ENCODE measurements at regions not wholly inside any gene's neighbourhood (a gene's known extent, or its start where the extent isn't known, plus 50 kb on each side); places are given as distances from the start of the nearest gene placed in this dataset.
"Not testable (repeated sequence)": the region's sequence is repeated elsewhere in the genome, so short reads cannot be mapped to it uniquely, and the experiment has no call there.

DNA sequence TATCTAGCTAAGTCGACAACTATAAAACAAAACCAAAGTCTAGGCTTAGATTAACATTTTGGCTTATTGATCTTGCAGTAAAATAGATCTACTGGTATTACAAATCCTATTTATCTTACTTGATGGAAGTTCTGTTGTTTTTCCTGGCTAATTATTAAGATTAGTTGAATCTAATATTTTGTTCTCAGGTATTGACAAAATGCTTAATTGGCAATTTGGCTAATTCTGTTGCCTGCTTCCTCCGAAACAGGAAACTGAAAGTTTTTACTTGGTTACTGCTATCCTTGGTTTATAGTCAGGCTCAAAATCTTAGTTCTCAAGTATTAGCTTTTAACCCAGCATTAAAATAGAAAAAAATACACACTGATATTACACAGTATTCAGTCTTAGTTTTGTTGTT is 820.5 kb downstream of the NR2F1-AS1 start:
- no peak for DNase-seq

- no peak for DNase-seq
Observed at GRCh38 chr5:92758552-92758951, 822.5 kb downstream of the NR2F1-AS1 start.

DNA sequence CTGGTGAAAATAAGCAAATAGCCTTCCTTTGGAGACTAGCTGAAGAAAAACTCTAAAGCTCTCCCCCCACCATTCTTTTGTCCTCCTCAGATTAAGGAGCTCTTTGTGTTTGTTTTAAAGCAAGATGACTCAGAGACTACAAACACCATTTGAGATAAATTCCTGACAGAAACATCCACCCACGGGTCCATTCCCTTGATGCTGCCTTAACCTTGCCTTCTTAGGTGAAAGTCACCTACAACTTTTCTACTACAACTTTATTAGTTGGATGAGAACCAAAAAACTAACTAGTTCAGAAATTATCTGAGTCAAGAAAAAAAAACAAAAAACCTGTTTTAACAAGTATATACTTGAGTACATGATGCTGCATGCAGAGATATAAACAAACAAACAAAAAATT is 831.1 kb downstream of the NR2F1-AS1 start:
- no peak for DNase-seq

- no peak for DNase-seq
Observed at GRCh38 chr5:92748072-92748676, 832.8 kb downstream of the NR2F1-AS1 start.

DNA sequence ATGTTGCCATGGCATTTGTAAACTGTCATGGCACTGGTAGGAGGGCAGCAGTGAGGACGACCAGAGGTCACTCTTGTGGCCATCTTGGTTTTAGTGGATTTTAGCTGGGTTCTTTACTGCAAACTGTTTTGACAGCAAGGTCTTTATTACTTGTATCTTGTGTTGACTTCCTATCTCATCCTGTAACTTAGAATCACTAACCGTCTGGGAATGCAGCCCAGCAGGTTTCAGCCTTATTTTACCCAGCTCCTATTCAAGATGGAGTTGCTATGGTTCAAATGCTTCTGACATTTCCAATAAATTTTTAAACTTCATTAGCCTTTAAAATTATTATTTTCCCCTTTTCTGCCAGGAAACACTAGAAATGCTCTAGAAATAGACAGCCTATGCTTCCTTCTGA is 839.1 kb downstream of the NR2F1-AS1 start:
- no peak for DNase-seq

DNA sequence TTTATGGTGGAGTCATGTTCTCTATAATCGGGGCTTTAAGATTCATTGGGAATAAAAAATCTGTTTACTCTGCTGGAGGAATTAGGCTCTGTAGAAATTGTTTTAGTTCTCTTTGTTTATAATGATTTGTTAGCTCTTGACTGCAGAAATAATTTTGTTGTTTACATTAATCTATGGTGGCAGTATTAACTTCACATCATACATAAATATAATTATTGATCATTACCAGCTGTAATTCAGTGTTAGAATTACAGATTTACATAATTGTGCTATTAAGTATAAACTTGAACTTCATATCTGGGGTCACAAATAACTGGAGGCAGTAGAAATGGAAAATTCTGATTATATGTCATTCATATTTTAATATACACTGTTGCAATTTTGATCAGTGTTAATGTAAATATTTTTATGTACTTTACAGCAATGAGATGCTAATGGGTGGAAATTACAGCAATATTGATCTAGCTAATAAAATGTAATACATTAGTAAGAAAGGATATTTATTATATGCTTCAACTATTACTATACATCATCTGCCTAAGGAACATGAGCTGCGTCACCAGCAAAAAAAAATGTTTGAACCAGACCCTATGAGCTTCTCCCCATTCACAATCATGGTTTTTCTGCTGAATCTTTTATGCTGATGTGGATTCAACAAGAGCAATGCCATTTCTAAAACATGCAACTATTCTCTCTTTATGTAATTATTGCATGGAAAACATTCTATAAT is 846.6 kb downstream of the NR2F1-AS1 start:
- DNase-seq: no peak

GRCh38 chr5:92730486-92730885 is 850.5 kb downstream of the NR2F1-AS1 start:
- no peak for DNase-seq

DNA sequence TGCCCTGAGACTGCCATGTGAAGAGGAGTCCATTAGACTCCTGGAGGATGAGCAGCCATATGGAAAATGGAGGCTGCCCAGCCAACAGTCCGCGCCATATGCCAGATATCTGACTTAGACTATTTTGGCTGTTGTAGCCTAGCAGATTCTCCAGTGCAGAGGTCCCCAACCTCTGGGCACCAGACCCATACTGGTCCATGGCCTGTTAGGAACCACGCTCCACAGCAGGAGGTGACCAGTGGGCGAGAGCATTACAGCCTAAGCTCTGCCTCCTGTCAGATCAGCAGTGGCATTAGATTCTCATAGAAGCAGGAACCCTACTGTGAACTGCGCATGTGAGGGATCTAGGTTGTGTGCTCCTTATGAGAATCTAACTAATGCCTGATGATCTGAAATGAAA is 851.9 kb downstream of the NR2F1-AS1 start:
- DNase-seq: no peak

- DNase-seq: no peak
Observed at GRCh38 chr5:92715946-92716520, 865.0 kb downstream of the NR2F1-AS1 start.

GRCh38 chr5:92713826-92714225 is 867.2 kb downstream of the NR2F1-AS1 start:
- no peak for DNase-seq

- no peak for DNase-seq
Observed at GRCh38 chr5:92713335-92713743, 867.7 kb downstream of the NR2F1-AS1 start.

DNA sequence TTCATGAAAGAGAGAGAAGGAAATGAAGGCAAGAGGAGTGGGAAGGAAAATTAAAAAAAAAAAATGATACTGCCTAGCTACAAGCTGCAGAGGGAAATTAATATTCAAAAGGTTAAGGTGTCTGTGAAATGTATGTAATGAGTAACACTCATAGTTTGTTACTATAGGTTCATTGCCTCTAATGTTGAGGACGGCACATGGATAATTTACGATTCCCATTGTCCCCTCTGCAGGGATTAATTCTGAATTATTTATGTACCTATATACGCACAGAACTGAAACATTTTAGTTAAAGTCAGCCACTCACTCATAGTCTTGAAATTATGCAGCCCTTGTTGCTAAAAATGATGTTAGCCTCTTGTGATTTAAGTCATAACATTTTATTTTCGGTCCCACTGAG is 869.1 kb downstream of the NR2F1-AS1 start:
- DNase-seq: no peak

DNA sequence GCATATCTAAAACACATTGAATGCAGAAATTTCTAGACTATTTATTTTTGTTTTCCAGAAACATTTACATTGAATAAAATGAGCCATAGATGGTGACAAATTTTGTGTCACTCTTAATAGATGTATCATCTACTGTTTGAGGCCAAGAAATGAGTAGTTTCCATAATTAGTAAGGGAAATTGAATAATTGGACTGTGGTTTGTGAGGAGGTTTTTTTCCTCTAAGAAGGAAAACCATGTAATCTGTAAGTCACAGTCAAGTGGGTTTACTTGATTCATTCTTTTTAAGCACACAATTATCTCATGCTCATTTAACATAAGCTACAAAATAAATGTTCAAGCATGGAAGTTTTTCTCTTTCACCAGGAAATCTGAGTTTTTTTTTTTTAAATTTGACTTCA is 876.4 kb downstream of the NR2F1-AS1 start:
- DNase-seq: no peak

DNA sequence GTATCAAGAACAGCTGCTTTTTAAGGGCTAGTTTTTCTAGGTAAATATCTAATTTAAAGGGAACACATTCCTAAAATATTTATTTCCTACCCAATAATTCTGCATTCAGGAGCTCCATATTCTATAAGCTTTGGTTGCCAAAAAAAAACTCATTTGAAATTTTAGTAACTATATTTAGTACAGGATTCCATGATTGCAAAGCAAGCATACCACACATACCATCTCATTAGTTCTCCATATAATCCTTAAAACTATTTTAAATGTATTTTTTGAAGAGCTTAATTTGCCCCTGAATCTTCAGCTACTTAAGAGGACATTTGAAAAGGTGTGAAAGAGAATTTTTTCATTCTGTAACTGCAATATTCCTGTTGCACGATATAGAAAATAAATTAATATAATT is 877.0 kb downstream of the NR2F1-AS1 start:
- DNase-seq: no peak

GRCh38 chr5:92695123-92696003 is 885.7 kb downstream of the NR2F1-AS1 start:
- no peak for DNase-seq

- DNase-seq: no peak
Observed at GRCh38 chr5:92694067-92694466, 887.0 kb downstream of the NR2F1-AS1 start.

DNA sequence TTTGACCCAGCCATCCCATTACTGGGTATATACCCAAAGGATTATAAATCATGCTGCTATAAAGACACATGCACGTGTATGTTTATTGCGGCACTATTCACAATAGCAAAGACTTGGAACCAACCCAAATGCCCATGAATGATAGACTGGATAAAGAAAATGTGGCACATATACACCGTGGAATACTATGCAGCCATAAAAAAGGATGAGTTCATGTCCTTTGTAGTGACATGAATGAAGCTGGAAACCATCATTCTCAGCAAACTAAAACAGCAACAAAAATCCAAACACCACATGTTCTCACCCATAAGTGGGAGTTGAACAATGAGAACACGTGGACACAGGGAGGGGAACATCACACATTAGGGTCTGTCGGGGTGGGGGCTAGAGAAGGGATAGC is 889.1 kb downstream of the NR2F1-AS1 start:
- DNase-seq: not testable (repeated sequence)

DNA sequence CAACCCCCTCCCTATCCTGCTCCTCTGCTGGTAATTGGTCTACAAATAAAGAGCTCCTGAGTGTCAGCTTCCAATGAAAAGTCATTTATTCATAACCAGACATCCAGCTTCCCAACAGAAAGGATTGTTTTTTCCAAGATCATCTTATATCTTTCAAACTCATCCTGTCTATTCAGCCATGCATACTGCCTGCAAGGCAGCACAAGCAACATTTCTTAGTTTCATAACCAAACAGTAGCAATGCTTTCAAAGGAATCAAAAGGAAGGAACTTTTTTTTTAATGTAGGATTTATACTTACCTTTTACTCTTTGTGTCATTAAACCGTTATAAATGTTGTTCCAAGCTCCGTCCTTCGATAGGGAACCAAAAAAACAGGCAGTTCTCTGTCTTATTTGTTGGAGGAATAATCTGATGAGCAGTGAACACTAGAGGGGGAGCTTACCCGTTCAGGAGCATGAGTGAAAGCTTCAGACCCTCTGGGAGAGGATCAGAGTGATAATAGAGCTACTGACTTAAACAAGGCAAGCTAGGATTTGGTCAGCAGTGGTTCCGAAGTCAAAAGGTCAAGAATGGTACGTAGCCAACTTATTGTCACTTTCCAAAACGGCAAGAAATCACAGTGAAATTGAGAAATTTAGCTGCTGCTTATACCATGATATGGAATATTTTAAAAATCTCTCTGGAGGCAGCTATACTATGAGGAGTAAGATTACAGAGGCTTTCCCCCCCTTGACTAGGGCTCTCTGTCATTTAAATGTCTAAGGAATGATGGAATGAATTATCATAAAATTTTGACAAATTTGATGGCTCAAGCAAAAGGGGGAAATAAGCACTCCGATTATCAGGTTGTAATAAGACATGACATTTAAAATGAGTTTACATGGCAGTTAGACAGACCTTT is 892.9 kb downstream of the NR2F1-AS1 start:
- no peak for DNase-seq

DNA sequence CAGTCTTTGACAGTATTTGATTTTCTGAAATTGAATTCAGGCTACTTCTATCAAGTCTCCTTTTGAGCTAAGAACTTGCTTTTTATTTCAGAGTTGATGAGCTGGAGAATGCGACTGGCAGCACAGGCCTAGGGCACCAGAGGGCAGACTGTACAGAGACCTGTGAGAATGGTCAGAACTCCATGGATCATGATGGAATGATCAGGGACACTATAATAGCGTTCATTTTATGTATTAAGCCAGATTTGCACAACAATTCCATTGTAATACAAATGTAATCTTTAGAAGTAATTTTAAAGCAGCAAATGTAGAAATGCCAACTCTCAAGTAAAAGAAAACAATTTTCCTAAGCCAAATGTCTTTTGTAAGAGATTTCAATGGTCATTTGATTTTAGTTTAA is 902.4 kb downstream of the NR2F1-AS1 start:
- DNase-seq: no peak

GRCh38 chr5:92676215-92677165 is 904.5 kb downstream of the NR2F1-AS1 start:
- no peak for DNase-seq

DNA sequence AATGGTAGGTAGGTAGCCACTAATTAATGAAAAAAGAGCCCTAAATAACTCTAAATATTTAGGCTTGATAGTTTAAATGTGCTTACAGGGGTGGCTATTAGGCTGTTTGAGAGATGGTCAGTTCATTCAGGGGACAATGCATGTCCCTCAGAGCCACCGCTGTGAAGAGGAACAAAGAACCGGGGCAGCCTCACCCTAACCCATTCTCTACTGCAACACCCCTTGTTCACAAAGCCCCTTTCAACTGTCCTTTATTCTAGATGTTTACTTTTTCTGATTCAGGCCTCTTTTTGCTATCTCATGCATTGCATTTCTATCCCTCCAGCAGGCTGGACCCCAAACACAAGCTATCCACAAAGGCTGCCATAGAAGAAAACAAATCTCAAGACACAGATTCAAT is 906.7 kb downstream of the NR2F1-AS1 start:
- DNase-seq: no peak

Measured in DMS153 (cell line).